GM12892 (cell line): ENCODE measurements at regions not wholly inside any gene's neighbourhood (a gene's known extent, or its start where the extent isn't known, plus 50 kb on each side); places are given as distances from the start of the nearest gene placed in this dataset.

ENCODE experiments used
- POLR2A ChIP-seq: IDR thresholded peaks from 2 replicates; pipeline ENCODE4 v1.6.1; 2011; ENCODE audit warnings: low read depth, low read length, control low read depth
- POLR2AphosphoS5 ChIP-seq: IDR thresholded peaks from 2 replicates; pipeline ENCODE4 v1.6.1; 2011; ENCODE audit warnings: low read depth, low read length, control low read depth
- TAF1 ChIP-seq: IDR thresholded peaks from 2 replicates; pipeline ENCODE4 v1.6.1; 2011; ENCODE audit warnings: low read depth, mild to moderate bottlenecking, control low read depth, low read length, borderline replicate concordance

GRCh38 chr5:171570244-171570825, 150.9 kb downstream of the FGF18 start:
- TF ChIP-seq POLR2A (no peak), TAF1 (no peak), POLR2AphosphoS5 (no peak)
